ENCODE measurements at regions not wholly inside any gene's neighbourhood (a gene's known extent, or its start where the extent isn't known, plus 50 kb on each side); places are given as distances from the start of the nearest gene placed in this dataset.

- H3K9me3 ChIP-seq = no peaks in the 10 kb centered on the region
- no peak overlapping the region for H3K4me3 ChIP-seq
- H3K4me1 ChIP-seq = peaks cover 0 to 24% (median 3%) of the 10 kb centered on the region in 4 donors
- TF ChIP-seq, protein P1, sequence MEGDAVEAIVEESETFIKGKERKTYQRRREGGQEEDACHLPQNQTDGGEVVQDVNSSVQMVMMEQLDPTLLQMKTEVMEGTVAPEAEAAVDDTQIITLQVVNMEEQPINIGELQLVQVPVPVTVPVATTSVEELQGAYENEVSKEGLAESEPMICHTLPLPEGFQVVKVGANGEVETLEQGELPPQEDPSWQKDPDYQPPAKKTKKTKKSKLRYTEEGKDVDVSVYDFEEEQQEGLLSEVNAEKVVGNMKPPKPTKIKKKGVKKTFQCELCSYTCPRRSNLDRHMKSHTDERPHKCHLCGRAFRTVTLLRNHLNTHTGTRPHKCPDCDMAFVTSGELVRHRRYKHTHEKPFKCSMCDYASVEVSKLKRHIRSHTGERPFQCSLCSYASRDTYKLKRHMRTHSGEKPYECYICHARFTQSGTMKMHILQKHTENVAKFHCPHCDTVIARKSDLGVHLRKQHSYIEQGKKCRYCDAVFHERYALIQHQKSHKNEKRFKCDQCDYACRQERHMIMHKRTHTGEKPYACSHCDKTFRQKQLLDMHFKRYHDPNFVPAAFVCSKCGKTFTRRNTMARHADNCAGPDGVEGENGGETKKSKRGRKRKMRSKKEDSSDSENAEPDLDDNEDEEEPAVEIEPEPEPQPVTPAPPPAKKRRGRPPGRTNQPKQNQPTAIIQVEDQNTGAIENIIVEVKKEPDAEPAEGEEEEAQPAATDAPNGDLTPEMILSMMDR (IDR thresholded peaks at IDR 0.05) = no peak
- TF ChIP-seq EP300 (IDR thresholded peaks at IDR 0.05) = no peak
- TF ChIP-seq POLR2A (IDR thresholded peaks at IDR 0.05) = no peak
- no peaks in the 10 kb centered on the region for H3K27me3 ChIP-seq
- WGBS, 2 donors = 72 to 81% methylated on average over 5 of the region's 5 CpGs
- DNase-seq (ENCODE audit: low spot score in 2 of 2) = no peak
- H3K27ac ChIP-seq = no peak overlapping the region
- H3K36me3 ChIP-seq = no peaks in the 10 kb centered on the region
Measured at GRCh38 chr12:93173178-93173957, 204.4 kb upstream of the NUDT4 start.

GRCh38 chr12:93174048-93174447, 203.7 kb upstream of the NUDT4 start:
- DNase-seq (ENCODE audit: low spot score in 2 of 2) = no peak
- no peak for TF ChIP-seq EP300 (IDR thresholded peaks at IDR 0.05)
- no peak for TF ChIP-seq POLR2A (IDR thresholded peaks at IDR 0.05)
- TF ChIP-seq, protein P1 (IDR thresholded peaks at IDR 0.05) = no peak
- Histone ChIP-seq H3K27me3 (no peaks in the 10 kb centered on the region), H3K4me3 (no peak overlapping the region), H3K36me3 (no peaks in the 10 kb centered on the region), H3K9me3 (no peaks in the 10 kb centered on the region), H3K4me1 (peaks cover 0 to 24% (median 3%) of the 10 kb centered on the region in 4 donors), H3K27ac (no peak overlapping the region)
- 45 to 47% methylated on average over 3 of the region's 3 CpGs for WGBS, 2 donors

- peaks cover 0 to 24% (median 3%) of the 10 kb centered on the region in 4 donors for H3K4me1 ChIP-seq
Measured at GRCh38 chr12:93174473-93174872, 203.3 kb upstream of the NUDT4 start.

GRCh38 chr12:93176165-93176564, 201.6 kb upstream of the NUDT4 start:
- 32 to 42% methylated on average over 1 of the region's 1 CpG for WGBS, 2 donors
- TF ChIP-seq POLR2A (IDR thresholded peaks at IDR 0.05) = no peak
- no peak for TF ChIP-seq EP300 (IDR thresholded peaks at IDR 0.05)
- TF ChIP-seq, protein P1 (IDR thresholded peaks at IDR 0.05) = no peak
- Histone ChIP-seq H3K4me3 (no peak overlapping the region), H3K27ac (peak overlapping the region in 3 of 4 donors; percentile 11 to 56 (median 39)), H3K27me3 (no peaks in the 10 kb centered on the region), H3K4me1 (peaks cover 0 to 24% (median 3%) of the 10 kb centered on the region in 4 donors), H3K36me3 (no peaks in the 10 kb centered on the region), H3K9me3 (no peaks in the 10 kb centered on the region)
- no peak for DNase-seq (ENCODE audit: low spot score in 2 of 2)

More at GRCh38 chr12:93174473-93174872, 203.3 kb upstream of the NUDT4 start:
- Histone ChIP-seq H3K9me3 (no peaks in the 10 kb centered on the region), H3K36me3 (no peaks in the 10 kb centered on the region), H3K27ac (no peak overlapping the region), H3K27me3 (no peaks in the 10 kb centered on the region), H3K4me3 (no peak overlapping the region)
- 96 to 97% methylated on average over 5 of the region's 5 CpGs for WGBS, 2 donors
- TF ChIP-seq, protein P1 (IDR thresholded peaks at IDR 0.05) = no peak
- TF ChIP-seq EP300 (IDR thresholded peaks at IDR 0.05) = no peak
- TF ChIP-seq POLR2A (IDR thresholded peaks at IDR 0.05) = no peak
- DNase-seq (ENCODE audit: low spot score in 2 of 2) = no peak

GRCh38 chr12:93176610-93177126, 201.1 kb upstream of the NUDT4 start:
- Histone ChIP-seq H3K4me3 (no peak overlapping the region), H3K4me1 (peaks cover 0 to 24% (median 3%) of the 10 kb centered on the region in 4 donors), H3K27me3 (no peaks in the 10 kb centered on the region), H3K27ac (peak overlapping the region in 1 of 4 donors; percentile 56), H3K9me3 (no peaks in the 10 kb centered on the region), H3K36me3 (no peaks in the 10 kb centered on the region)
- TF ChIP-seq POLR2A (IDR thresholded peaks at IDR 0.05) (no peak), EP300 (IDR thresholded peaks at IDR 0.05) (no peak)
- TF ChIP-seq, protein P1 (IDR thresholded peaks at IDR 0.05) = no peak
- 16 to 17% methylated on average over 2 of the region's 2 CpGs for WGBS, 2 donors
- no peak for DNase-seq (ENCODE audit: low spot score in 2 of 2)

Measured in tibial nerve (tissue), 4 donors.